ENCODE measurements at regions not wholly inside any gene's neighbourhood (a gene's known extent, or its start where the extent isn't known, plus 50 kb on each side); places are given as distances from the start of the nearest gene placed in this dataset.

GRCh38 chr5:59955241-59955640 is 61.7 kb upstream of the PDE4D start:
- H3K4me3 Mint-ChIP-seq, result no peak overlapping the region
- H3K9ac ChIP-seq (ENCODE audit: low read length), result no peak overlapping the region
- no peaks in the 10 kb centered on the region for H4K20me1 ChIP-seq (ENCODE audit: control insufficient read depth, insufficient read depth, low read length, poor library complexity, severe bottlenecking)
- H3K9me3 Mint-ChIP-seq (ENCODE audit: insufficient read depth), result no peaks in the 10 kb centered on the region
- 88% methylated on average over 1 of the region's 2 CpGs for whole genome bisulfite sequencing (ENCODE audit: insufficient coverage)
- intact Hi-C loops (cut with micrococcal nuclease), result no loop called here
- H3K4me2 ChIP-seq (replicated peaks; ENCODE audit: low read depth, low read length, poor library complexity, severe bottlenecking), result no peak overlapping the region
- no peaks in the 10 kb centered on the region for H3K27me3 ChIP-seq (replicated peaks in 1 of 4; ENCODE audit: control extremely low read depth in 1 of 4, control insufficient read depth in 3 of 4, insufficient read depth in 4 of 4, low read length in 3 of 4)
- TF ChIP-seq EZH2 (IDR thresholded peaks at IDR 0.05; ENCODE audit: borderline replicate concordance, insufficient read depth, low read depth, low read length, poor library complexity, severe bottlenecking) (no peak), CTCF (IDR thresholded peaks at IDR 0.05) (no peak)
- CTCF ChIA-PET, result no interaction called here
- POLR2A ChIA-PET, result no interaction called here
- no peaks in the 10 kb centered on the region for H3K27me3 Mint-ChIP-seq
- H3K27ac ChIP-seq (ENCODE audit: low read length in 2 of 2), result no peak overlapping the region
- H3K79me2 ChIP-seq (ENCODE audit: control insufficient read depth, insufficient read depth, low read length), result no peaks in the 10 kb centered on the region
- ATAC-seq (ENCODE audit: low read depth), result no peak
- H3K9me3 ChIP-seq (ENCODE audit: control extremely low read depth in 1 of 3, control insufficient read depth in 2 of 3, insufficient read depth in 1 of 3, low read length in 2 of 3), result no peaks in the 10 kb centered on the region
- DNase-seq, result no peak
- H3K36me3 ChIP-seq (replicated peaks in 1 of 2; ENCODE audit: control extremely low read depth in 1 of 2, control insufficient read depth in 1 of 2, extremely low read depth in 1 of 2, insufficient read depth in 2 of 2, low read length in 1 of 2), result no peaks in the 10 kb centered on the region
- no peaks in the 10 kb centered on the region for H3K4me1 Mint-ChIP-seq
- no peaks in the 10 kb centered on the region for H3K4me1 ChIP-seq (ENCODE audit: control insufficient read depth in 2 of 2, insufficient read depth in 2 of 2, low read length in 2 of 2)
- H3K4me3 ChIP-seq (ENCODE audit: control extremely low read depth in 1 of 5, extremely low read depth in 1 of 5, insufficient read depth in 1 of 5, low read depth in 2 of 5, low read length in 4 of 5), result no peak overlapping the region
- no peak overlapping the region for H2AFZ ChIP-seq (ENCODE audit: insufficient read depth, low read depth, low read length, poor library complexity, severe bottlenecking)
- H3K27ac Mint-ChIP-seq, result no peak overlapping the region

GRCh38 chr5:59943452-59944113 is 50.1 kb upstream of the PDE4D start:
- H3K4me3 ChIP-seq (ENCODE audit: control extremely low read depth in 1 of 5, extremely low read depth in 1 of 5, insufficient read depth in 1 of 5, low read depth in 2 of 5, low read length in 4 of 5), result no peak overlapping the region
- H2AFZ ChIP-seq (ENCODE audit: insufficient read depth, low read depth, low read length, poor library complexity, severe bottlenecking), result no peak overlapping the region
- no peaks in the 10 kb centered on the region for H3K27me3 ChIP-seq (replicated peaks in 1 of 4; ENCODE audit: control extremely low read depth in 1 of 4, control insufficient read depth in 3 of 4, insufficient read depth in 4 of 4, low read length in 3 of 4)
- no peaks in the 10 kb centered on the region for H3K36me3 ChIP-seq (replicated peaks in 1 of 2; ENCODE audit: control extremely low read depth in 1 of 2, control insufficient read depth in 1 of 2, extremely low read depth in 1 of 2, insufficient read depth in 2 of 2, low read length in 1 of 2)
- H3K4me1 ChIP-seq (ENCODE audit: control insufficient read depth in 2 of 2, insufficient read depth in 2 of 2, low read length in 2 of 2), result no peaks in the 10 kb centered on the region
- H4K20me1 ChIP-seq (ENCODE audit: control insufficient read depth, insufficient read depth, low read length, poor library complexity, severe bottlenecking), result no peaks in the 10 kb centered on the region
- H3K9me3 Mint-ChIP-seq (ENCODE audit: insufficient read depth), result no peaks in the 10 kb centered on the region
- 98% methylated on average over 4 of the region's 6 CpGs for WGBS (ENCODE audit: insufficient coverage)
- no peaks in the 10 kb centered on the region for H3K4me1 Mint-ChIP-seq
- intact Hi-C loops (cut with micrococcal nuclease), result no loop called here
- no peaks in the 10 kb centered on the region for H3K79me2 ChIP-seq (ENCODE audit: control insufficient read depth, insufficient read depth, low read length)
- no peaks in the 10 kb centered on the region for H3K9me3 ChIP-seq (ENCODE audit: control extremely low read depth in 1 of 3, control insufficient read depth in 2 of 3, insufficient read depth in 1 of 3, low read length in 2 of 3)
- DNase-seq (no peak), ATAC-seq (ENCODE audit: low read depth) (no peak)
- TF ChIP-seq EZH2 (IDR thresholded peaks at IDR 0.05; ENCODE audit: borderline replicate concordance, insufficient read depth, low read depth, low read length, poor library complexity, severe bottlenecking), result no peak
- TF ChIP-seq CTCF (IDR thresholded peaks at IDR 0.05), result no peak
- no peak overlapping the region for H3K27ac Mint-ChIP-seq
- ChIA-PET CTCF (no interaction called here), POLR2A (no interaction called here)
- no peak overlapping the region for H3K9ac ChIP-seq (ENCODE audit: low read length)
- no peaks in the 10 kb centered on the region for H3K27me3 Mint-ChIP-seq
- H3K4me2 ChIP-seq (replicated peaks; ENCODE audit: low read depth, low read length, poor library complexity, severe bottlenecking), result no peak overlapping the region
- no peak overlapping the region for H3K4me3 Mint-ChIP-seq
- no peak overlapping the region for H3K27ac ChIP-seq (ENCODE audit: low read length in 2 of 2)

Small RNAs in the stretch of these regions (small RNA-seq; reads per million reads assigned to genes)
- 2.3 reads per million, percentile 25 among the genes with 10 or more reads in this experiment for gene RNU6-806P (ENCODE audit: insufficient read length, low read depth, low replicate concordance)
